GM12864 (cell line): ENCODE measurements at regions not wholly inside any gene's neighbourhood (a gene's known extent, or its start where the extent isn't known, plus 50 kb on each side); places are given as distances from the start of the nearest gene placed in this dataset.

Experiments
- DNase-seq: peaks from one replicate; pipeline ENCODE4 v3.0.0-alpha.2; 2011; ENCODE audit warnings: low read depth
- H3K4me3 ChIP-seq: 2 replicates; pipeline ENCODE4 v1.5.1; 2011; ENCODE audit warnings: mild to moderate bottlenecking, low read depth, low read length, control low read depth
- TF ChIP-seq, protein P1 (sequence below): IDR thresholded peaks from 2 replicates; pipeline ENCODE4 v1.5.1; 2011; ENCODE audit warnings: low read depth, mild to moderate bottlenecking, moderate library complexity, low read length, control low read depth, inconsistent platforms; ENCODE audit errors: missing control alignments

DNA sequence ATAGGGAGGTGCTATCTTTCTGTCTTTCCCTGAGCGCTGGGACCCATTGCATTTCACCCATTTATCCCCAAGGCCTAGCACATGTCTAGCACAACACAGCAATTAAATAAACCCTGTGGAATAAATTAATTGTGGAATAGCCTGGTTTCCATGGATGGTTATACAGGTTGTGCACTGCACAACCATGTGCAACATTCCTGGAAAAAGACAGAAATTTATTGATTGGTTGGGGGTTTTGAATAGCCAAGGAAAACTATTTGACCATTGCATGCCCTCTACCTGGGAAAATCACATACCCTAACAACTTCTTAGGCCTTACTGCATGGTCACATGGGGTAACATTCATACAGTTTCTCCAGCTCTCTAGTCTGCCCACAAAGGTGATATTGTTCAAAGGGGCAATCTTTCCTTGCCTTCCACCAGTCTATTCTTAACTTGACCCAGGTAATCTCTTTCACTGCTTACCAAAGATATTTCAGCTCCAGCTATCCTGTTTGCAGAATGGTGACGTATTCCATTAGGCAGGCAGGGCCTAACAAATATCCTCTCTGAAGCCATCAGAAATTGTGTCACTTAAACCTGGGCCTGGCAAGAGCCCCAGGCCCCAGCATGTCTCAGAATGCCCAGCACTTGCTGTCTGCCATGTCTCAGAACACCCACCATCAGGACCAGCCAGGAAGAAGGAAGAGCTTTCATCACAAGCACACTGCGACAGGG lies 157.9 kb upstream of the RAB4A start:
- H3K4me3 ChIP-seq: no peak overlapping the region
- DNase-seq: no peak
- TF ChIP-seq, protein P1, sequence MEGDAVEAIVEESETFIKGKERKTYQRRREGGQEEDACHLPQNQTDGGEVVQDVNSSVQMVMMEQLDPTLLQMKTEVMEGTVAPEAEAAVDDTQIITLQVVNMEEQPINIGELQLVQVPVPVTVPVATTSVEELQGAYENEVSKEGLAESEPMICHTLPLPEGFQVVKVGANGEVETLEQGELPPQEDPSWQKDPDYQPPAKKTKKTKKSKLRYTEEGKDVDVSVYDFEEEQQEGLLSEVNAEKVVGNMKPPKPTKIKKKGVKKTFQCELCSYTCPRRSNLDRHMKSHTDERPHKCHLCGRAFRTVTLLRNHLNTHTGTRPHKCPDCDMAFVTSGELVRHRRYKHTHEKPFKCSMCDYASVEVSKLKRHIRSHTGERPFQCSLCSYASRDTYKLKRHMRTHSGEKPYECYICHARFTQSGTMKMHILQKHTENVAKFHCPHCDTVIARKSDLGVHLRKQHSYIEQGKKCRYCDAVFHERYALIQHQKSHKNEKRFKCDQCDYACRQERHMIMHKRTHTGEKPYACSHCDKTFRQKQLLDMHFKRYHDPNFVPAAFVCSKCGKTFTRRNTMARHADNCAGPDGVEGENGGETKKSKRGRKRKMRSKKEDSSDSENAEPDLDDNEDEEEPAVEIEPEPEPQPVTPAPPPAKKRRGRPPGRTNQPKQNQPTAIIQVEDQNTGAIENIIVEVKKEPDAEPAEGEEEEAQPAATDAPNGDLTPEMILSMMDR: no peak

DNA sequence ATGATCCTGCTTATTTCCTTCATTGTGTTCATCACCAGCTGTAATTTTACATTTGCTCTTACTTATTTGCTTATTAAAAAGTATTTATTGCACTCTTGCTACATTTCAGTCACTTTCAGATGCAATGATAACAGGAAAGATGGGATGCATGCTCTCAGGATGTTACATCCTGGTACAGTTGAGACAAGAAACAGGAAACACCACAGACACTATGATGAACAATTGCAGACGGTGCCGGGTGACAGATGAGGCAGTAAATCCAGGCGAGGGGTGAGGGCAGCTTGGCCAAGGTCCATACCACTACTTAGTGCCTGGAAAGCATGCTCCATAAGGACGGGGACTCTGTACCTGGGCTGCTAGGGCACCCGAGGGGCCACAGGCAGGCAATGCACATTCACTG lies 156.6 kb upstream of the RAB4A start:
- no peak overlapping the region for H3K4me3 ChIP-seq
- TF ChIP-seq, protein P1: no peak
- DNase-seq: no peak

DNA sequence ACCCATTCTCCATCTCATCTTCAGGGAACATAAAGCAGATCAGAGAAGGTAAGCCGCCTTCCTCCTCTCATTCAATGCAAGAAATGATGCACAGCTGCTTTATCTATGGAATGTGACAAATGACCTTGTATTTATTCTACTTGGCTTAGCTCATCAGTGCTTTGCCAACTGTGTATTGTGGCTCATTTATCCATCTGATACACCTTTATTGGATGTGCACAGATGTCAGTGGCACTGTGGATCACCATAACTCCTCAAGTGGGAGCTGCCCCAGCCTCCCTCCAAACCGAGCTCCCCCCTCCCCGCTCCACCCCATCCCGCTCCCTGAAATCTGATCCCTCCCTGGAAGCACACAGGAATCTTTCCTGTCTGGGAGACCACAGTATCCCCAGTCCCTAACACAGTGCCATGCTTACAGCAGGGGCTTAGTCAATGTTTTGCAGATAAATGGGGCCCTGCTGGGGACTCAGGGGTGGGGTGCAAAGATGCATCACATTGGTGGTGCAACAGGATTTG lies 156.0 kb upstream of the RAB4A start:
- TF ChIP-seq, protein P1: no peak
- no peak for DNase-seq
- H3K4me3 ChIP-seq: no peak overlapping the region

DNA sequence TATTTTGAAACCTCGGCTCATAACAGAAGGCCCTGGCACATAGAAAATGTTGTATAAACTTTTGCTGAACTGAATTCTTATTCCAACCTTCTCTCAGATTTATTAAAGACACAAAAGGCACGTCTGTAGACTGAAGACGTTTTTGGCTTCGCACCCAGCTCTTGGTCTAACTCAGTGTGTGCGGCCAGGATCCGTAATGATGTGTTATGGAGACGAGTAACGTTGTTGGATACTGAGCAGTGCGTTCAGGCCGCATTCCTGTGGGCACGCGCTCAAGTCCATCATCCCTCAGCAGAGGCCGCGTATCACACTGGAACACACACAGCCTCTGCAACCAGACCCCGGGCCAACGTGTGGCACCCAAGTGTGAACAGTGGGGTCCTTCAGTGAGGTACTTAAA lies 154.8 kb upstream of the RAB4A start:
- no peak overlapping the region for H3K4me3 ChIP-seq
- TF ChIP-seq, protein P1: no peak
- DNase-seq: no peak

DNA sequence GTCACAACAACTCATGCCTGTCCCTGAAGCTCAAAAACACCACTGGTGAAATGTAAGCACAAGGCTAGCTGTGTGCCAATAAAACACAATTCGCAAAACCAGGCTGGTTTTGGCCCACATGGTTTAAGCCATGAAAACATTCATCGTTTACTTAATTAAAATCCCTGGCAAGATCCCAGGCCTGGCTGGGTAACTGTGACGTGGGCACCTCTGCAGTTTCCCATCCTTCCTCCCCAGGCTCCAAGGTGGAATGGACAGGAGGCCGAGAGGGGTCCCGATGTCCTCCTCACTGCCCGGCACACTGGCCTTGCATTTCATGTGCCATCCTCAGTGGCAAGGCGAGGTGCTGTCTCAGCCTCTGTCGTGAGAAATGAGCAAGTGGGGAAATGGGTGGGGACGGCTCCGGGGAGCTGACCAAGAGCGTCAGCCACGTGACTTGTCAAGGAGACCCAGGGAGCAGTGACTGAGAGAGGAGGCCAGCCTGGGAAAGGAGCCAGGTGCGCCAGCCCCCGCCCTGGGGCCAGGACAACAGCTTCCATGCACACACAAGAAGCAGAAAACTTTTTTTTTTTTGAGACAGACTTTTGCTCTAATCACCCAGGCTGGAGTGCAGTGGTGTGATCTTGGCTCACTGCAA lies 153.1 kb upstream of the RAB4A start:
- DNase-seq: no peak
- TF ChIP-seq, protein P1: no peak
- no peak overlapping the region for H3K4me3 ChIP-seq

DNA sequence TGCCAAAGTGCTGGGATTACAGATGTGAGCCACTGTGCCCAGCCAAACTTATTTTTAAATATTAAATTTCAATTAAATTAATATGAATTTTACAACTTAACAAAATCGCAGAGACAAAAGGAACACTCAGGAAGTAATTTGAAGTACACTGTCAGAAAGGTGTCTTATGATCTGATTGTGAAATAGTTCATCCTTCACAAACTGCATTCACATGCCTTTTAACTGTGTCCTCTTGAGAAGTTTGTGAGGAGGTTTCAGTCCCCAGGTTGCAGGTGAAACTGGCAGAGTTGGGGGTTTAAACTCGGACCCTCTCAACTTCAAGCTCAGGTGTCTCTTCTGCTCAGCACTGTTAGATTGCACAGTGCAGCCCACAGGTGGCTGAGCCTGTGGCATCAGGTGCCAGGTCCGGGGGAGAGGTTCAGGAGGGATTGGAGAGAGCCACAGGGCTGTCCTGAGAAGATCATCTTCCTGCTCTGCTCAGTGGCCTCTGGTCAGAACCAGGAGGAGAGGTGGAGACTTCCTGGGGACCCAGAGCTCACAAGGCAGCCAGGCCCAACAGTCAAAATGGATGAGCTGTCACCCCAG lies 152.3 kb upstream of the RAB4A start:
- TF ChIP-seq, protein P1: no peak
- no peak overlapping the region for H3K4me3 ChIP-seq
- no peak for DNase-seq
